SK-N-SH treated with all-trans-retinoic acid at 6 μM for 48 hours (cell line): ENCODE measurements at regions not wholly inside any gene's neighbourhood (a gene's known extent, or its start where the extent isn't known, plus 50 kb on each side); places are given as distances from the start of the nearest gene placed in this dataset.

Experiments used
- ATAC-seq: fragments of 200-7000 bp; cut with Tn5 transposase; 3 replicates; pipeline ENCODE4 v1.9.1; 2020; ENCODE audit warnings: mild to moderate bottlenecking, moderate library complexity
- ARNTL ChIP-seq: fragments of 450-650 bp; formaldehyde crosslinking; IDR thresholded peaks from 2 replicates; pipeline ENCODE4 v1.5.0; 2020; ENCODE audit warnings: low read depth, mild to moderate bottlenecking, moderate library complexity, borderline replicate concordance
- BACH2 ChIP-seq: fragments of 250-450 bp; sonication (Bioruptor Pico); IDR thresholded peaks from 2 replicates; pipeline ENCODE4 v1.9.0; 2021; ENCODE audit warnings: mild to moderate bottlenecking, borderline replicate concordance
- CREB5 ChIP-seq: fragments of 250-450 bp; sonication (Bioruptor Pico); IDR thresholded peaks from 2 replicates; pipeline ENCODE4 v1.5.1; 2020; ENCODE audit warnings: low read depth, mild to moderate bottlenecking, moderate library complexity
- CSDC2 ChIP-seq: fragments of 250-450 bp; sonication (Bioruptor Pico); IDR thresholded peaks from 2 replicates; pipeline ENCODE4 v1.5.0; 2020; ENCODE audit warnings: mild to moderate bottlenecking, moderate library complexity
- CSRNP3 ChIP-seq: fragments of 250-450 bp; sonication (Bioruptor Pico); IDR thresholded peaks from 2 replicates; pipeline ENCODE4 v1.5.1; 2021; ENCODE audit warnings: mild to moderate bottlenecking, moderate library complexity
- GLIS3 ChIP-seq: fragments of 250-450 bp; sonication (Bioruptor Pico); IDR thresholded peaks from 2 replicates; pipeline ENCODE4 v1.5.0; 2020; ENCODE audit warnings: mild to moderate bottlenecking, moderate library complexity
- ISL1 ChIP-seq: fragments of 250-450 bp; sonication (Bioruptor Pico); IDR thresholded peaks from 2 replicates; pipeline ENCODE4 v2.1.2; 2022; ENCODE audit warnings: mild to moderate bottlenecking, moderate library complexity
- POU6F1 ChIP-seq: fragments of 250-450 bp; sonication (Bioruptor Pico); IDR thresholded peaks from 2 replicates; pipeline ENCODE4 v1.8.0; 2021; ENCODE audit warnings: low read depth, mild to moderate bottlenecking, moderate library complexity, borderline replicate concordance
- PPARA ChIP-seq: fragments of 250-450 bp; sonication (Bioruptor Pico); IDR thresholded peaks from 2 replicates; pipeline ENCODE4 v1.5.0; 2020; ENCODE audit warnings: mild to moderate bottlenecking, borderline replicate concordance
- RARB ChIP-seq: fragments of 250-450 bp; sonication (Bioruptor Pico); IDR thresholded peaks from 2 replicates; pipeline ENCODE4 v1.8.0; 2021; ENCODE audit warnings: mild to moderate bottlenecking, moderate library complexity
- SNAI2 ChIP-seq: fragments of 250-450 bp; sonication (Bioruptor Pico); IDR thresholded peaks from 2 replicates; pipeline ENCODE4 v1.5.0; 2020; ENCODE audit warnings: mild to moderate bottlenecking, moderate library complexity
- TCF4 ChIP-seq: fragments of 250-450 bp; sonication (Bioruptor Pico); IDR thresholded peaks from 2 replicates; pipeline ENCODE4 v1.8.0; 2021; ENCODE audit warnings: mild to moderate bottlenecking, moderate library complexity, borderline replicate concordance
- TOX ChIP-seq: fragments of 250-450 bp; sonication (Bioruptor Pico); IDR thresholded peaks from 2 replicates; pipeline ENCODE4 v1.8.0; 2021; ENCODE audit warnings: mild to moderate bottlenecking, moderate library complexity, borderline replicate concordance
- TSHZ2 ChIP-seq: fragments of 250-450 bp; sonication (Bioruptor Pico); IDR thresholded peaks from 2 replicates; pipeline ENCODE4 v1.5.0; 2020; ENCODE audit warnings: mild to moderate bottlenecking, moderate library complexity
- ZC3H10 ChIP-seq: fragments of 250-450 bp; sonication (Bioruptor Pico); IDR thresholded peaks from 2 replicates; pipeline ENCODE4 v1.5.1; 2021; ENCODE audit warnings: mild to moderate bottlenecking, moderate library complexity
- ZFP3 ChIP-seq: fragments of 250-450 bp; sonication (Bioruptor Pico); IDR thresholded peaks from 2 replicates; pipeline ENCODE4 v1.5.0; 2020; ENCODE audit warnings: mild to moderate bottlenecking, moderate library complexity
- ZFP30 ChIP-seq: fragments of 450-650 bp; formaldehyde crosslinking; IDR thresholded peaks from 2 replicates; pipeline ENCODE4 v1.5.0; 2022; ENCODE audit warnings: mild to moderate bottlenecking, moderate library complexity
- ZNF565 ChIP-seq: fragments of 450-650 bp; formaldehyde crosslinking; conservative IDR thresholded peaks from 2 replicates; pipeline ENCODE4 v1.5.0; 2020; ENCODE audit warnings: low read depth, mild to moderate bottlenecking, moderate library complexity
- ZNF8 ChIP-seq: fragments of 450-650 bp; formaldehyde crosslinking; IDR thresholded peaks from 2 replicates; pipeline ENCODE4 v1.5.0; 2020; ENCODE audit warnings: mild to moderate bottlenecking, moderate library complexity

DNA sequence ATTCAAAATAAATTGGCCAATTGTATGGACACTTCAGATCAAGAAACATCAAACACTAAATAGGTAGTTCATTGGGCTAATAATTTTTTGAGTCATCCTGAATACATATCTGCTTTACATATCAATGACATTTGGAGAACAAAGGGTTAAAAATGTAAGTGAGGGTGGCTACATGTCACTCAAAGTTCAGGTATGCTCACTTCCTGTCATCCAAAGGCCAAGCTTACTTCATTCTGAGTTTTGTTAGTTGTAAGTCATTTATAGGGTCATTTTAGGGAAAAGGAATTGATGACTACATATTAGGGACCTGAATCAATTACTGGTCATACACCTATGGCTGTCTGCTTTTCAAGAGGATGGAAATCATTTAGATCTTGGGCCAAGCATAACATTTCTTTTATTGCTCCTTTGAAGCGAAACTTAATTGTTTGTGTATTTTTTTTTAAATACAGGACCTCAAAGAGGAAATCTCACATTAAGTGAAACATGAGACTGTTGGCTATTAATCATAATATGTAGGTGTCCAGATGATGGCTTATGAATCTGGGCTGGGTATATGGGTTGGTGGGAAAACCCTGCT lies 119.2 kb upstream of the LEF1 start:
- TF ChIP-seq CREB5 (CRISPR knock-in tag) = no peak
- TF ChIP-seq ZFP30 (CRISPR knock-in tag) = no peak
- no peak for TF ChIP-seq TOX
- no peak for TF ChIP-seq POU6F1 (CRISPR knock-in tag)
- no peak for TF ChIP-seq PPARA
- no peak for TF ChIP-seq CSRNP3 (CRISPR knock-in tag)
- TF ChIP-seq ISL1 (CRISPR knock-in tag) = no peak
- no peak for TF ChIP-seq TSHZ2
- TF ChIP-seq TCF4 = no peak
- no peak for TF ChIP-seq BACH2 (CRISPR knock-in tag)
- no peak for TF ChIP-seq RARB (CRISPR knock-in tag)
- ATAC-seq = no peak

DNA sequence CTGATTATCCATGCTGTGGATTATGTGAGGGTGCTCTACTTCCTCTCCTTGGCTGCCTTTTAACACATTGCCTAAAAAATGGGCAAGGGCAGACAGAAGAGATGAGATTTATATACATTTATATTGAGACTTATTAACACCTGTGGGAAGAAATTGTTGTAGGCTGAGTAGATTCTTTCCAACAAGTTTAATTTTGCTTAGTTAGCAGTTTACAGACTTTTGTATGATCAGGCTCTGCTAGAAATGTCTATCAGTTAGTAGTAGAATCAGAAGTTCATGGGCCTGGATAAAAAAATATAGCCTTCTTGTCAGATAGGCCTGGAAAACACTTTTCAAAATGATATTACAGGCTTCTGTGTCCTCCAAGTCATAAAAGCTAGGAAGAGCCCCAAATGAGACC lies 111.3 kb upstream of the LEF1 start:
- TF ChIP-seq CSDC2 (CRISPR knock-in tag) = no peak
- no peak for TF ChIP-seq ARNTL (CRISPR knock-in tag)
- no peak for TF ChIP-seq RARB (CRISPR knock-in tag)
- no peak for TF ChIP-seq TOX
- TF ChIP-seq TCF4 = no peak
- no peak for TF ChIP-seq CSRNP3 (CRISPR knock-in tag)
- no peak for TF ChIP-seq BACH2 (CRISPR knock-in tag)
- no peak for TF ChIP-seq SNAI2 (CRISPR knock-in tag)
- no peak for TF ChIP-seq ZFP3 (CRISPR knock-in tag)
- no peak for TF ChIP-seq PPARA
- TF ChIP-seq POU6F1 (CRISPR knock-in tag) = no peak
- TF ChIP-seq ISL1 (CRISPR knock-in tag) = no peak
- no peak for TF ChIP-seq TSHZ2
- no peak for TF ChIP-seq ZNF8 (CRISPR knock-in tag)
- TF ChIP-seq ZNF565 (CRISPR knock-in tag) = no peak
- TF ChIP-seq ZC3H10 (CRISPR knock-in tag) = no peak
- TF ChIP-seq GLIS3 (CRISPR knock-in tag) = no peak
- ATAC-seq = no peak
